HG02763 (cell line): ENCODE measurements at regions not wholly inside any gene's neighbourhood (a gene's known extent, or its start where the extent isn't known, plus 50 kb on each side); places are given as distances from the start of the nearest gene placed in this dataset.
"Not testable (repeated sequence)": the region's sequence is repeated elsewhere in the genome, so short reads cannot be mapped to it uniquely, and the experiment has no call there.

Experiments
- ATAC-seq: cut with Tn5 transposase; IDR thresholded peaks from one replicate; pipeline ENCODE4 v1.9.1; 2021; ENCODE audit warnings: mild to moderate bottlenecking, moderate library complexity; ENCODE audit not compliant: unreplicated experiment

- ATAC-seq: no peak
Measured at GRCh38 chr3:147157631-147158030, 248.7 kb downstream of the ZIC4 start.

- not testable (repeated sequence) for ATAC-seq
Measured at GRCh38 chr3:147154988-147155387, 251.4 kb downstream of the ZIC4 start.

- ATAC-seq: no peak
Measured at GRCh38 chr3:147153830-147154539, 252.4 kb downstream of the ZIC4 start.

GRCh38 chr3:147152476-147152875 is 253.9 kb downstream of the ZIC4 start:
- no peak for ATAC-seq

- ATAC-seq: no peak
Measured at GRCh38 chr3:147141516-147142288, 264.6 kb downstream of the ZIC4 start.

GRCh38 chr3:147139341-147139740 is 267.0 kb downstream of the ZIC4 start:
- no peak for ATAC-seq

- no peak for ATAC-seq
Measured at GRCh38 chr3:147132168-147132567, 274.2 kb downstream of the ZIC4 start.

GRCh38 chr3:147130461-147130860 is 275.9 kb downstream of the ZIC4 start:
- no peak for ATAC-seq

- ATAC-seq: no peak
Measured at GRCh38 chr3:147129665-147130064, 276.7 kb downstream of the ZIC4 start.

GRCh38 chr3:147122350-147122749 is 284.0 kb downstream of the ZIC4 start:
- no peak for ATAC-seq

- no peak for ATAC-seq
Measured at GRCh38 chr3:147119989-147120388, 286.4 kb downstream of the ZIC4 start.

- no peak for ATAC-seq
Measured at GRCh38 chr3:147119346-147119745, 287.0 kb downstream of the ZIC4 start.

GRCh38 chr3:147118611-147119010 is 287.7 kb downstream of the ZIC4 start:
- no peak for ATAC-seq

GRCh38 chr3:147117631-147118030 is 288.7 kb downstream of the ZIC4 start:
- no peak for ATAC-seq

- ATAC-seq: no peak
Measured at GRCh38 chr3:147113293-147114044, 292.9 kb downstream of the ZIC4 start.

- no peak for ATAC-seq
Measured at GRCh38 chr3:147099076-147099475, 307.3 kb downstream of the ZIC4 start.

- no peak for ATAC-seq
Measured at GRCh38 chr3:147090461-147090860, 315.9 kb downstream of the ZIC4 start.

GRCh38 chr3:147089286-147089685 is 317.1 kb downstream of the ZIC4 start:
- no peak for ATAC-seq

- ATAC-seq: not testable (repeated sequence)
Measured at GRCh38 chr3:147059500-147059899, 346.8 kb downstream of the ZIC4 start.

GRCh38 chr3:147049821-147050220 is 356.5 kb downstream of the ZIC4 start:
- ATAC-seq: no peak

- ATAC-seq: no peak
Measured at GRCh38 chr3:147049305-147049704, 357.0 kb downstream of the ZIC4 start.

GRCh38 chr3:147046916-147047315 is 359.4 kb downstream of the ZIC4 start:
- ATAC-seq: no peak
